SK-N-SH (cell line): ENCODE measurements at regions not wholly inside any gene's neighbourhood (a gene's known extent, or its start where the extent isn't known, plus 50 kb on each side); places are given as distances from the start of the nearest gene placed in this dataset.

Experiments
- CTCF ChIA-PET: fragments of 300-600, 350-600 bp; formaldehyde crosslinking; extraction: SDS; loops from one replicate; lab custom pipeline; 2021; lab: Yijun Ruan, JAX
- POLR2A ChIA-PET: fragments of 350-600 bp; sonication (Branson Sonifier 250); formaldehyde crosslinking; extraction: SDS; loops from one replicate; lab custom pipeline; 2020; ENCODE audit warnings: antibody characterized with exemption, inconsistent platforms; lab: Yijun Ruan, JAX
- DNase-seq: peaks from one replicate; pipeline ENCODE4 v3.0.0; 2012
- H2AFZ ChIP-seq: fragments of 200-600 bp; sonication (generic); 2 replicates; pipeline ENCODE4 v1.8.1; 2016; ENCODE audit warnings: antibody characterized with exemption, mild to moderate bottlenecking, low read depth
- H3F3A ChIP-seq: fragments of 200-600 bp; sonication (generic); replicated peaks from 2 replicates; pipeline ENCODE3; 2016; ENCODE audit warnings: antibody characterized with exemption, mild to moderate bottlenecking; ENCODE audit not compliant: insufficient read depth
- H3K27ac ChIP-seq, 2 experiments: fragments of 200-500 bp in 1 of 2; fragments of 200-600 bp in 1 of 2; sonication (Bioruptor generic) in 1 of 2; sonication (generic), shearing (Covaris generic) in 1 of 2; 2 replicates each; pipeline versions ENCODE4 v1.5.1 to v1.6.1; 2014 to 2016; ENCODE audit warnings: low read depth in 2 of 2, inconsistent platforms in 1 of 2, low read length in 1 of 2, mild to moderate bottlenecking in 1 of 2, mixed read lengths in 1 of 2
- H3K27me3 ChIP-seq: fragments of 200-600 bp; sonication (generic), shearing (Covaris generic); 2 replicates; pipeline ENCODE4 v1.6.1; 2016; ENCODE audit warnings: mixed run types; ENCODE audit not compliant: insufficient read depth
- H3K36me3 ChIP-seq, 2 experiments: fragments of 200-500 bp in 1 of 2; fragments of 200-600 bp in 1 of 2; sonication (Bioruptor generic) in 1 of 2; sonication (generic) in 1 of 2; replicated peaks in 1 of 2; 2 replicates each; pipeline versions ENCODE3 to v1.5.1; 2014 to 2016; ENCODE audit warnings: low read length in 1 of 2, mild to moderate bottlenecking in 1 of 2; ENCODE audit not compliant: insufficient read depth in 2 of 2, control insufficient read depth in 1 of 2
- H3K4me1 ChIP-seq, 2 experiments: fragments of 200-500 bp in 1 of 2; fragments of 200-600 bp in 1 of 2; sonication (Bioruptor generic) in 1 of 2; sonication (generic), shearing (Covaris generic) in 1 of 2; 2 replicates each; pipeline versions ENCODE4 v1.5.1 to v1.6.1; 2014 to 2016; ENCODE audit warnings: low read depth in 1 of 2, low read length in 1 of 2, mixed run types in 1 of 2; ENCODE audit not compliant: insufficient read depth in 2 of 2, control insufficient read depth in 1 of 2
- H3K4me2 ChIP-seq: fragments of 200-600 bp; sonication (generic), shearing (Covaris generic); 2 replicates; pipeline ENCODE4 v1.6.1; 2017; ENCODE audit warnings: mixed run types
- H3K4me3 ChIP-seq, 2 experiments: fragments of 200-500 bp in 1 of 2; fragments of 200-600 bp in 1 of 2; sonication (Bioruptor generic) in 1 of 2; sonication (generic), shearing (Covaris generic) in 1 of 2; 2 replicates each; pipeline versions ENCODE4 v1.5.1 to v1.8.1; 2014 to 2016; ENCODE audit warnings: low read depth in 2 of 2, inconsistent platforms in 1 of 2, low read length in 1 of 2, mild to moderate bottlenecking in 1 of 2, mixed read lengths in 1 of 2, moderate library complexity in 1 of 2
- H3K79me2 ChIP-seq: fragments of 200-600 bp; sonication (generic); 2 replicates; pipeline ENCODE4 v1.8.1; 2017; ENCODE audit warnings: mild to moderate bottlenecking; ENCODE audit not compliant: insufficient read depth
- H3K9ac ChIP-seq: fragments of 200-600 bp; sonication (generic); 2 replicates; pipeline ENCODE4 v1.6.1; 2017; ENCODE audit warnings: mixed run types
- H3K9me2 ChIP-seq: fragments of 200-600 bp; sonication (generic); 2 replicates; pipeline ENCODE4 v1.6.1; 2017; ENCODE audit warnings: mixed run types
- H3K9me3 ChIP-seq: fragments of 200-600 bp; sonication (generic); 2 replicates; pipeline ENCODE4 v1.6.1; 2017; ENCODE audit warnings: mixed run types, mild to moderate bottlenecking, moderate library complexity
- H4K20me1 ChIP-seq: fragments of 200-600 bp; sonication (generic); 2 replicates; pipeline ENCODE4 v1.6.1; 2017; ENCODE audit warnings: mild to moderate bottlenecking, mixed run types; ENCODE audit not compliant: insufficient read depth
- GABPA ChIP-seq: IDR thresholded peaks from 2 replicates; pipeline ENCODE4 v1.4.0; 2012; ENCODE audit warnings: low read depth, mild to moderate bottlenecking
- GATA2 ChIP-seq: sonication (generic); formaldehyde crosslinking; IDR thresholded peaks from 2 replicates; pipeline ENCODE4 v1.5.0; 2020; ENCODE audit warnings: mild to moderate bottlenecking, missing genetic modification reagents
- NFIC ChIP-seq: IDR thresholded peaks from 2 replicates; pipeline ENCODE4 v1.4.0; 2012; ENCODE audit warnings: borderline replicate concordance
- RFX5 ChIP-seq: IDR thresholded peaks from 2 replicates; pipeline ENCODE4 v1.6.1; 2012; ENCODE audit warnings: mild to moderate bottlenecking, improper control_type of control experiment, low read length
- RXRA ChIP-seq: IDR thresholded peaks from 2 replicates; pipeline ENCODE4 v1.4.0; 2012; ENCODE audit warnings: low read depth, mild to moderate bottlenecking, borderline replicate concordance
- SIN3A ChIP-seq: IDR thresholded peaks from 2 replicates; pipeline ENCODE4 v1.6.1; 2012; ENCODE audit warnings: low read depth, mild to moderate bottlenecking, low read length, moderate library complexity, borderline replicate concordance
- YY1 ChIP-seq: IDR thresholded peaks from 2 replicates; pipeline ENCODE4 v1.4.0; 2012; ENCODE audit warnings: low read depth, mild to moderate bottlenecking
- WGBS: methylation state at CpG from one replicate; pipeline ENCODE4 v1.1.6; 2017; ENCODE audit warnings: low lambda C conversion rate; 5-methylcytosine and 5-hydroxymethylcytosine counted together
- TF ChIP-seq, protein P1 (sequence below): IDR thresholded peaks from 2 replicates; pipeline ENCODE4 v1.6.1; 2012; ENCODE audit warnings: mild to moderate bottlenecking, low read depth, low read length, moderate library complexity
- TF ChIP-seq, protein P2 (sequence below): fragments of 150-350 bp; IDR thresholded peaks from 2 replicates; pipeline ENCODE4 v1.6.1; 2016; ENCODE audit warnings: mild to moderate bottlenecking, low read depth, low read length
- TF ChIP-seq, protein P3 (sequence below): IDR thresholded peaks from 2 replicates; pipeline ENCODE4 v1.4.0; 2012; ENCODE audit warnings: low read depth, borderline replicate concordance

DNA sequence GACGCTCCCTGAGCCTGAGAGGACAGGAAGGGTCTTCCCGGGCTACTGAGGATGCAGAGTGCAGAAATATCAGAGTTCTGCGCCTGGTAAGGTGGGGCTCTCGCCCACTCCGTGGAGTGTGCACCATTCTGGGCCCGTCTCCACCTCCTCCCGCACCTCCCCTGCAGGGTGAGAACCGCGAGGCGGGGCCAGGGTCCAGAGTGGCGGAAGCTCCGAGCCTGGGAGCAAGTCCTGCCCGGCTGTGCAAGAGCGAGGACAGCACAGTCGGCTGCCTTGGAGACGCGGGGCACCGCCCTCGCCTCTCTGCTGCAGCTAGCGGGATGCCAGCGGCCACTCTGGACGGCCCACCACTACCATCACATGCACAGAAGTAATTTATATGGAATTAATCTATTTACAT is 2304.4 kb downstream of the PCDH9 start (continued):
- TF ChIP-seq, protein P1, sequence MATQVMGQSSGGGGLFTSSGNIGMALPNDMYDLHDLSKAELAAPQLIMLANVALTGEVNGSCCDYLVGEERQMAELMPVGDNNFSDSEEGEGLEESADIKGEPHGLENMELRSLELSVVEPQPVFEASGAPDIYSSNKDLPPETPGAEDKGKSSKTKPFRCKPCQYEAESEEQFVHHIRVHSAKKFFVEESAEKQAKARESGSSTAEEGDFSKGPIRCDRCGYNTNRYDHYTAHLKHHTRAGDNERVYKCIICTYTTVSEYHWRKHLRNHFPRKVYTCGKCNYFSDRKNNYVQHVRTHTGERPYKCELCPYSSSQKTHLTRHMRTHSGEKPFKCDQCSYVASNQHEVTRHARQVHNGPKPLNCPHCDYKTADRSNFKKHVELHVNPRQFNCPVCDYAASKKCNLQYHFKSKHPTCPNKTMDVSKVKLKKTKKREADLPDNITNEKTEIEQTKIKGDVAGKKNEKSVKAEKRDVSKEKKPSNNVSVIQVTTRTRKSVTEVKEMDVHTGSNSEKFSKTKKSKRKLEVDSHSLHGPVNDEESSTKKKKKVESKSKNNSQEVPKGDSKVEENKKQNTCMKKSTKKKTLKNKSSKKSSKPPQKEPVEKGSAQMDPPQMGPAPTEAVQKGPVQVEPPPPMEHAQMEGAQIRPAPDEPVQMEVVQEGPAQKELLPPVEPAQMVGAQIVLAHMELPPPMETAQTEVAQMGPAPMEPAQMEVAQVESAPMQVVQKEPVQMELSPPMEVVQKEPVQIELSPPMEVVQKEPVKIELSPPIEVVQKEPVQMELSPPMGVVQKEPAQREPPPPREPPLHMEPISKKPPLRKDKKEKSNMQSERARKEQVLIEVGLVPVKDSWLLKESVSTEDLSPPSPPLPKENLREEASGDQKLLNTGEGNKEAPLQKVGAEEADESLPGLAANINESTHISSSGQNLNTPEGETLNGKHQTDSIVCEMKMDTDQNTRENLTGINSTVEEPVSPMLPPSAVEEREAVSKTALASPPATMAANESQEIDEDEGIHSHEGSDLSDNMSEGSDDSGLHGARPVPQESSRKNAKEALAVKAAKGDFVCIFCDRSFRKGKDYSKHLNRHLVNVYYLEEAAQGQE: no peak
- TF ChIP-seq GATA2 (CRISPR knock-in tag) (no peak), NFIC (no peak), SIN3A (no peak), GABPA (no peak), RXRA (no peak), YY1 (no peak)
- TF ChIP-seq, protein P2, sequence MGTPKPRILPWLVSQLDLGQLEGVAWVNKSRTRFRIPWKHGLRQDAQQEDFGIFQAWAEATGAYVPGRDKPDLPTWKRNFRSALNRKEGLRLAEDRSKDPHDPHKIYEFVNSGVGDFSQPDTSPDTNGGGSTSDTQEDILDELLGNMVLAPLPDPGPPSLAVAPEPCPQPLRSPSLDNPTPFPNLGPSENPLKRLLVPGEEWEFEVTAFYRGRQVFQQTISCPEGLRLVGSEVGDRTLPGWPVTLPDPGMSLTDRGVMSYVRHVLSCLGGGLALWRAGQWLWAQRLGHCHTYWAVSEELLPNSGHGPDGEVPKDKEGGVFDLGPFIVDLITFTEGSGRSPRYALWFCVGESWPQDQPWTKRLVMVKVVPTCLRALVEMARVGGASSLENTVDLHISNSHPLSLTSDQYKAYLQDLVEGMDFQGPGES: no peak
- TF ChIP-seq, protein P3, sequence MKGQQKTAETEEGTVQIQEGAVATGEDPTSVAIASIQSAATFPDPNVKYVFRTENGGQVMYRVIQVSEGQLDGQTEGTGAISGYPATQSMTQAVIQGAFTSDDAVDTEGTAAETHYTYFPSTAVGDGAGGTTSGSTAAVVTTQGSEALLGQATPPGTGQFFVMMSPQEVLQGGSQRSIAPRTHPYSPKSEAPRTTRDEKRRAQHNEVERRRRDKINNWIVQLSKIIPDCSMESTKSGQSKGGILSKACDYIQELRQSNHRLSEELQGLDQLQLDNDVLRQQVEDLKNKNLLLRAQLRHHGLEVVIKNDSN: no peak

DNA sequence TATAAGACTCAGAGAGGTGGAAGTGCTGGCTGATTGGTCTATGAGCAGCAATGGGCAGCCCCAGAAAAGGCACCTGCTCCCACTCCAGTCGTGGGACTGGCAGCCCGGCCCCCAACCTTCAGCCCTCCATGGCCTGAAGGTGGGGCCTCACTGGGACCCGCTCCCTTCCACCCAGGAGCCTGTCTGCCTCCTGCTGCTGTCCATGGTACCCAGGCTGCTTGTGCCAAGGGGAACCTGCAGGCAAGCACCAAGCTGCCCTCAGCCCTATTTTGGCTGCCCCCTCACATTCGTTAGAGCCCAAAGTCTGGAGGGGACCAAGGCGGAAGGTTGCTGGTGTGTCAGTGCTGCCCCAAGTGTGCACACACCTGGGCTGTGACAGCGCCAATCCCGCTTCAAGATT is 2304.9 kb downstream of the PCDH9 start:
- no peak overlapping the region for H2AFZ ChIP-seq
- H3K4me2 ChIP-seq: no peak overlapping the region
- TF ChIP-seq, protein P1: peak; percentile 94
- no peak for TF ChIP-seq RFX5
- no peak for DNase-seq
- H3F3A ChIP-seq: peaks cover 11% of the 10 kb centered on the region
- H4K20me1 ChIP-seq: no peaks in the 10 kb centered on the region
- no peak overlapping the region for H3K9ac ChIP-seq
- no peaks in the 10 kb centered on the region for H3K27me3 ChIP-seq
- peaks cover 0 to 7% of the 10 kb centered on the region in 2 experiments; a peak in 2 of 4 replicates for H3K4me1 ChIP-seq
- no peak overlapping the region for H3K4me3 ChIP-seq
- no peaks in the 10 kb centered on the region for H3K36me3 ChIP-seq
- CTCF ChIA-PET: no interaction called here
- WGBS: 86% methylated on average over 4 of the region's 7 CpGs
- no peak overlapping the region for H3K27ac ChIP-seq
- H3K79me2 ChIP-seq: no peaks in the 10 kb centered on the region
- POLR2A ChIA-PET: interaction anchor here (0.9 kb wide), 1 partner anchor 10 kb away, joined by 3 read pairs; no protein-coding TSS in a partner anchor
- H3K9me2 ChIP-seq: no peaks in the 10 kb centered on the region
- no peaks in the 10 kb centered on the region for H3K9me3 ChIP-seq
